HS-5 (cell line): ENCODE measurements at regions not wholly inside any gene's neighbourhood (a gene's known extent, or its start where the extent isn't known, plus 50 kb on each side); places are given as distances from the start of the nearest gene placed in this dataset.

Experiments used
- DNase-seq: peaks from one replicate; pipeline ENCODE4 v3.0.0-alpha.2; 2012; ENCODE audit warnings: low read depth

- DNase-seq = no peak
Measured at GRCh38 chr2:150977296-150977695, 284.4 kb downstream of the RBM43 start.

GRCh38 chr2:150976604-150977003 lies 285.1 kb downstream of the RBM43 start:
- DNase-seq = no peak

GRCh38 chr2:150974864-150975263 lies 286.8 kb downstream of the RBM43 start:
- DNase-seq = no peak

GRCh38 chr2:150974234-150974633 lies 287.4 kb downstream of the RBM43 start:
- DNase-seq = no peak

GRCh38 chr2:150971910-150972309 lies 289.8 kb downstream of the RBM43 start:
- no peak for DNase-seq

- no peak for DNase-seq
Measured at GRCh38 chr2:150963336-150963735, 298.3 kb downstream of the RBM43 start.

GRCh38 chr2:150955231-150955630 lies 306.4 kb downstream of the RBM43 start:
- DNase-seq = no peak

- DNase-seq = no peak
Measured at GRCh38 chr2:150946831-150947230, 314.8 kb downstream of the RBM43 start.

- DNase-seq = no peak
Measured at GRCh38 chr2:150944315-150944714, 317.3 kb downstream of the RBM43 start.

- DNase-seq = no peak
Measured at GRCh38 chr2:150939087-150939486, 322.6 kb downstream of the RBM43 start.

- no peak for DNase-seq
Measured at GRCh38 chr2:150938527-150938926, 323.1 kb downstream of the RBM43 start.

GRCh38 chr2:150937030-150937429 lies 324.6 kb downstream of the RBM43 start:
- DNase-seq = no peak

- no peak for DNase-seq
Measured at GRCh38 chr2:150931451-150931850, 330.2 kb downstream of the RBM43 start.

GRCh38 chr2:150925611-150926010 lies 336.1 kb downstream of the RBM43 start:
- no peak for DNase-seq

- no peak for DNase-seq
Measured at GRCh38 chr2:150924878-150925277, 336.8 kb downstream of the RBM43 start.

- DNase-seq = no peak
Measured at GRCh38 chr2:150919901-150920300, 341.8 kb downstream of the RBM43 start.

- no peak for DNase-seq
Measured at GRCh38 chr2:150917961-150918713, 343.5 kb downstream of the RBM43 start.

- peak; percentile 72 for DNase-seq
Measured at GRCh38 chr2:150916467-150917396, 344.9 kb downstream of the RBM43 start.

GRCh38 chr2:150911766-150912280 lies 349.8 kb downstream of the RBM43 start:
- DNase-seq = peak; percentile 94

- no peak for DNase-seq
Measured at GRCh38 chr2:150909613-150910012, 352.1 kb downstream of the RBM43 start.

GRCh38 chr2:150909090-150909489 lies 352.6 kb downstream of the RBM43 start:
- DNase-seq = no peak

GRCh38 chr2:150907466-150907865 lies 354.2 kb downstream of the RBM43 start:
- DNase-seq = no peak

- DNase-seq = no peak
Measured at GRCh38 chr2:150903461-150903860, 358.2 kb downstream of the RBM43 start.
